Caco-2 (cell line): ENCODE measurements at regions not wholly inside any gene's neighbourhood (a gene's known extent, or its start where the extent isn't known, plus 50 kb on each side); places are given as distances from the start of the nearest gene placed in this dataset.

Source experiments
- BruUV-seq: library from RNA; stranded (reverse); fragments of 400-500 nt; replicated peaks from 2 replicates; lab custom pipeline; 2021; lab: Mats Ljungman, UMichigan
- CTCF ChIA-PET: fragments of 300-600 bp; sonication (Branson Sonifier 250); formaldehyde crosslinking; loops from one replicate; lab custom pipeline; 2022; ENCODE audit warnings: antibody characterized with exemption; lab: Charles Lee
- POLR2A ChIA-PET: fragments of 300-600 bp; sonication (Branson Sonifier 250); formaldehyde crosslinking; loops from one replicate; lab custom pipeline; 2022; ENCODE audit warnings: antibody characterized with exemption; lab: Charles Lee
- DNase-seq, 2 experiments: peaks; one replicate each; pipeline versions ENCODE4 v3.0.0 to v3.0.0-alpha.2; 2020 to 2022
- H3K27me3 ChIP-seq: replicated peaks from 2 replicates; pipeline ENCODE4 v1.6.0; 2011; ENCODE audit warnings: low read length; ENCODE audit not compliant: control insufficient read depth, insufficient read depth
- H3K36me3 ChIP-seq: 2 replicates; pipeline ENCODE4 v1.5.1; 2011; ENCODE audit warnings: low read length; ENCODE audit not compliant: control insufficient read depth, insufficient read depth
- H3K4me1 ChIP-seq: fragments of 250-450 bp; sonication (Bioruptor Pico); 2 replicates; pipeline ENCODE4 v1.5.1; 2020; ENCODE audit warnings: mild to moderate bottlenecking
- H3K4me3 ChIP-seq: 2 replicates; pipeline ENCODE4 v1.5.1; 2011; ENCODE audit warnings: low read depth, mild to moderate bottlenecking, control low read depth, low read length
- H3K9me3 ChIP-seq: fragments of 250-450 bp; sonication (Bioruptor Pico); 2 replicates; pipeline ENCODE4 v1.5.1; 2020; ENCODE audit warnings: mild to moderate bottlenecking, moderate library complexity
- H3K27ac Mint-ChIP-seq: one replicate; pipeline ENCODE4 v1.8.0; 2022; ENCODE audit warnings: mixed read lengths; ENCODE audit not compliant: unreplicated experiment
- H3K27me3 Mint-ChIP-seq: one replicate; pipeline ENCODE4 v1.8.0; 2022; ENCODE audit warnings: mixed read lengths; ENCODE audit not compliant: insufficient read depth, unreplicated experiment
- H3K36me3 Mint-ChIP-seq: one replicate; pipeline ENCODE4 v1.8.0; 2022; ENCODE audit warnings: mild to moderate bottlenecking, mixed read lengths; ENCODE audit not compliant: insufficient read depth, unreplicated experiment
- H3K4me1 Mint-ChIP-seq: one replicate; pipeline ENCODE4 v1.8.0; 2022; ENCODE audit warnings: low read depth, mixed read lengths; ENCODE audit not compliant: unreplicated experiment
- H3K4me3 Mint-ChIP-seq: one replicate; pipeline ENCODE4 v1.8.0; 2022; ENCODE audit warnings: mild to moderate bottlenecking, moderate library complexity, mixed read lengths; ENCODE audit not compliant: unreplicated experiment
- H3K9me3 Mint-ChIP-seq: one replicate; pipeline ENCODE4 v1.8.0; 2022; ENCODE audit warnings: mixed read lengths; ENCODE audit not compliant: unreplicated experiment
- CTCF ChIP-seq, 2 experiments: fragments of 200-600 bp in 1 of 2; IDR thresholded peaks; 1 replicate in 1 of 2; 2 replicates in 1 of 2; pipeline versions ENCODE4 v1.5.1 to v1.8.0; 2011 to 2022; ENCODE audit warnings: antibody characterized with exemption in 1 of 2, control low read depth in 1 of 2, inconsistent platforms in 1 of 2, low read depth in 1 of 2, low read length in 1 of 2, mild to moderate bottlenecking in 1 of 2, moderate library complexity in 1 of 2; ENCODE audit not compliant: insufficient read depth in 1 of 2, severe bottlenecking in 1 of 2, unreplicated experiment in 1 of 2
- intact Hi-C: fragments of 100-400 bp; cut with micrococcal nuclease; formaldehyde crosslinking; loops from one replicate; pipeline ENCODE4 v1.10.0; 2022; ENCODE audit not compliant: unreplicated experiment

GRCh38 chr2:16378031-16378430 is 287.6 kb downstream of the CYRIA start:
- H3K4me1 Mint-ChIP-seq: peaks cover 8% of the 10 kb centered on the region
- no peak for DNase-seq
- no TSS peak for BruUV-seq
- H3K27ac Mint-ChIP-seq: no peak overlapping the region
- CTCF ChIA-PET: no interaction called here
- H3K4me1 ChIP-seq: no peaks in the 10 kb centered on the region; the same call in 1 of the 2 replicates
- H3K4me3 Mint-ChIP-seq: no peak overlapping the region
- H3K9me3 ChIP-seq: 0 out of 2 replicates have a peak, but pooled peaks cover 3% of the 10 kb centered on the region
- H3K4me3 ChIP-seq: no peak overlapping the region
- POLR2A ChIA-PET: no interaction called here
- H3K27me3 Mint-ChIP-seq: no peaks in the 10 kb centered on the region
- intact Hi-C loops: no loop called here
- H3K9me3 Mint-ChIP-seq: peaks cover 4% of the 10 kb centered on the region
- no peak for TF ChIP-seq CTCF (IDR thresholded peaks at IDR 0.05; ENCODE audit: insufficient read depth in 1 of 2, low read depth in 1 of 2, low read length in 1 of 2, severe bottlenecking in 1 of 2, unreplicated experiment in 1 of 2)
- H3K36me3 Mint-ChIP-seq: no peaks in the 10 kb centered on the region
- no peaks in the 10 kb centered on the region for H3K27me3 ChIP-seq
- no peaks in the 10 kb centered on the region for H3K36me3 ChIP-seq

- peaks cover 19% of the 10 kb centered on the region for H3K9me3 Mint-ChIP-seq
- peaks cover 8% of the 10 kb centered on the region for H3K4me1 Mint-ChIP-seq
- no peak overlapping the region for H3K4me3 Mint-ChIP-seq
- DNase-seq: no peak
- ChIA-PET CTCF (no interaction called here), POLR2A (no interaction called here)
- Histone ChIP-seq H3K4me3 (no peak overlapping the region), H3K4me1 (no peaks in the 10 kb centered on the region), H3K9me3 (peaks cover 3% of the 10 kb centered on the region; the same call in 1 of the 2 replicates), H3K27me3 (no peaks in the 10 kb centered on the region), H3K36me3 (no peaks in the 10 kb centered on the region)
- no peak for TF ChIP-seq CTCF (IDR thresholded peaks at IDR 0.05; ENCODE audit: insufficient read depth in 1 of 2, low read depth in 1 of 2, low read length in 1 of 2, severe bottlenecking in 1 of 2, unreplicated experiment in 1 of 2)
- H3K27ac Mint-ChIP-seq: no peak overlapping the region
- H3K36me3 Mint-ChIP-seq: no peaks in the 10 kb centered on the region
- intact Hi-C loops: no loop called here
- H3K27me3 Mint-ChIP-seq: no peaks in the 10 kb centered on the region
- no TSS peak for BruUV-seq
Observed at GRCh38 chr2:16375981-16376380, 289.7 kb downstream of the CYRIA start.

- no TSS peak for BruUV-seq
- no peaks in the 10 kb centered on the region for H3K36me3 ChIP-seq
- no peaks in the 10 kb centered on the region for H3K27me3 Mint-ChIP-seq
- ChIA-PET CTCF (no interaction called here), POLR2A (no interaction called here)
- H3K27me3 ChIP-seq: no peaks in the 10 kb centered on the region
- H3K27ac Mint-ChIP-seq: no peak overlapping the region
- peaks cover 21% of the 10 kb centered on the region for H3K9me3 Mint-ChIP-seq
- no peak for TF ChIP-seq CTCF (IDR thresholded peaks at IDR 0.05; ENCODE audit: insufficient read depth in 1 of 2, low read depth in 1 of 2, low read length in 1 of 2, severe bottlenecking in 1 of 2, unreplicated experiment in 1 of 2)
- H3K4me3 ChIP-seq: no peak overlapping the region
- H3K4me1 ChIP-seq: no peaks in the 10 kb centered on the region
- no peaks in the 10 kb centered on the region for H3K36me3 Mint-ChIP-seq
- peaks cover 3% of the 10 kb centered on the region; the same call in 1 of the 2 replicates for H3K9me3 ChIP-seq
- intact Hi-C loops: no loop called here
- peaks cover 8% of the 10 kb centered on the region for H3K4me1 Mint-ChIP-seq
- DNase-seq: no peak
- H3K4me3 Mint-ChIP-seq: no peak overlapping the region
Observed at GRCh38 chr2:16375351-16375750, 290.3 kb downstream of the CYRIA start.
